HEK293T (cell line): ENCODE measurements at regions not wholly inside any gene's neighbourhood (a gene's known extent, or its start where the extent isn't known, plus 50 kb on each side); places are given as distances from the start of the nearest gene placed in this dataset.

ENCODE experiments used
- ARNT ChIP-seq: fragments of 450-650 bp; IDR thresholded peaks from 2 replicates; pipeline ENCODE4 v1.6.1; 2017; ENCODE audit warnings: mild to moderate bottlenecking
- BHLHE40 ChIP-seq: fragments of 450-650 bp; IDR thresholded peaks from 2 replicates; pipeline ENCODE4 v1.6.1; 2016; ENCODE audit warnings: mild to moderate bottlenecking, moderate library complexity, borderline replicate concordance
- CTBP1 ChIP-seq: fragments of 450-650 bp; IDR thresholded peaks from 2 replicates; pipeline ENCODE4 v1.6.1; 2016; ENCODE audit warnings: borderline replicate concordance
- ELF4 ChIP-seq: fragments of 450-650 bp; IDR thresholded peaks from 2 replicates; pipeline ENCODE4 v1.6.1; 2017; ENCODE audit warnings: antibody characterized with exemption
- FOXA1 ChIP-seq: fragments of 450-650 bp; IDR thresholded peaks from 2 replicates; pipeline ENCODE4 v1.6.1; 2016; ENCODE audit warnings: mild to moderate bottlenecking
- FOXK2 ChIP-seq: fragments of 450-650 bp; IDR thresholded peaks from 2 replicates; pipeline ENCODE4 v1.6.1; 2016; ENCODE audit warnings: mild to moderate bottlenecking
- FOXM1 ChIP-seq: fragments of 450-650 bp; IDR thresholded peaks from 2 replicates; pipeline ENCODE4 v1.6.1; 2017; ENCODE audit warnings: mild to moderate bottlenecking, borderline replicate concordance
- HDGF ChIP-seq: fragments of 450-650 bp; IDR thresholded peaks from 2 replicates; pipeline ENCODE4 v1.6.1; 2017; ENCODE audit warnings: antibody characterized with exemption, borderline replicate concordance
- NFRKB ChIP-seq: fragments of 450-650 bp; IDR thresholded peaks from 2 replicates; pipeline ENCODE4 v1.6.1; 2016; ENCODE audit warnings: mild to moderate bottlenecking, moderate library complexity
- SP1 ChIP-seq: fragments of 450-650 bp; IDR thresholded peaks from 2 replicates; pipeline ENCODE4 v1.6.1; 2017
- TARDBP ChIP-seq: fragments of 450-650 bp; IDR thresholded peaks from 2 replicates; pipeline ENCODE4 v1.6.1; 2016
- ZNF384 ChIP-seq: fragments of 450-650 bp; IDR thresholded peaks from 2 replicates; pipeline ENCODE4 v1.6.1; 2016

DNA sequence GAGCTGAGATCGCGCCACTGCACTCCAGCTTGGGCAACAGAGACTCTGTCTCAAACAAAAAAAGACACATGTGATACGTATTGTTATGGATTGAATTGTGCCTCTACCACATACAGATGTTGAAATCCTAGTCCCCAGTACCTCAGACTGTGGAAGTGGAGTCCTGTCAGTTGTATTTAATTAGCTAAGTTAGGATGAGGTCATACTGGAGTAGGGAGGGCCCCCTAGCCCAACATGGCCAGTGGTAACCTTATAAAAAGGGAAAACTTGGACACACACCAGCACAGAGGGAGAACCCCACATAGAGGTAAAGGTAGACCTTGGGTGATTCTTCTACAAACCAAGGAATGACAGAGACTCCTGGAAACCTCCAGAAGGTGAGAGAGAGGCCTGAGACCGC, 119.8 kb downstream of the GADD45G start:
- TF ChIP-seq ELF4 (no peak), NFRKB (no peak), CTBP1 (no peak), BHLHE40 (no peak), HDGF (no peak), FOXK2 (no peak), ZNF384 (no peak), ARNT (no peak), SP1 (no peak), FOXM1 (no peak), FOXA1 (no peak), TARDBP (no peak)
